Epidermal melanocyte (primary cell): ENCODE measurements at regions not wholly inside any gene's neighbourhood (a gene's known extent, or its start where the extent isn't known, plus 50 kb on each side); places are given as distances from the start of the nearest gene placed in this dataset.

Source experiments
- DNase-seq: peaks from one replicate; pipeline ENCODE4 v3.0.0; 2011; ENCODE audit warnings: low spot score; ENCODE audit not compliant: insufficient read length

DNA sequence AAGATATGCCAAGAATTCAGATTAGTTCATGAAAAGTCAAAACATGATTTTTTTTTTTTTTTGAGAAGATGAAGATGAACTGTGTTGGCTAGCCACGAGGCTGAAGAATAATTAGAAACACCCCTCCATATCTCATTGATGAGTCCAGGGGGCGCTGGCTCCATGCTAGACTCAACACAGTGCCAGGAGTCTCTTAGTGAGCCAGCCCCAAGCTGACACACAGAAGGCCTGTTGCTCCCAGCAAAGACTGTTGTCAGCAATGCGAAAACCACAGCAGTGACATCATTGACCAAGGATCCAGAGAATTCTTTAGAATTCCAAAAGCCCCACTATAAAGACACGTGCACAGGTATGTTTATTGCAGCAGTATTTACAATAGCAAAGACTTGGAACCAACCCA, 185.2 kb downstream of the ANXA2 start:
- no peak for DNase-seq

DNA sequence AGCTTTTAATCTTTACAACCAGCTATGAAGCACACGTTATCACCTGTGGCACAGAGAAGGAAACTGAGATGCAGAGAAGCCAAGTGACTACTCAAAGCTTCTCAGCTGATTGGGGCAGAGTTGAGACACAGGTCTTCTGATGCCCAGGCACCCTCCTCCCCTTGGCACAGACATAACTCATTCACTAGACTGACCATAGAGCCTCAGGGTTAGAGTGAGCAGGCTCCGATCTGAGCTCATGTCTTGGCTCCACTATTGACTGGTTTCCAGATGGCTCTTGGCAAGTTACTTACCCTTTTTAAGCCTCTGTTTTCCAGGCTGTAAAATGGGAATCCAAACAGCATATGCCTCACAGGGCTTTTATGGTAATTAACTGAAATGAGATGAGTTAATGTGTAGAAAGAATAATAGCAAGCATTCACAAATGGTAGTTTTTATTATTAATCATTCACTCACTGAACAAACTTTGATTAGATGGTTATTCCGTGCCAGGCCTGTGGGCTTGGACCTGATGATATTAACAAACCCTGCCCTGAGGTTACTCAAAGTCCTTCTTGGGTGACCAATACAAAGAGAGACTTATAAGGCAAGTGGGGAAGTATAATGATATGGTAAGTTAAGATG, 184.3 kb downstream of the ANXA2 start:
- no peak for DNase-seq

DNA sequence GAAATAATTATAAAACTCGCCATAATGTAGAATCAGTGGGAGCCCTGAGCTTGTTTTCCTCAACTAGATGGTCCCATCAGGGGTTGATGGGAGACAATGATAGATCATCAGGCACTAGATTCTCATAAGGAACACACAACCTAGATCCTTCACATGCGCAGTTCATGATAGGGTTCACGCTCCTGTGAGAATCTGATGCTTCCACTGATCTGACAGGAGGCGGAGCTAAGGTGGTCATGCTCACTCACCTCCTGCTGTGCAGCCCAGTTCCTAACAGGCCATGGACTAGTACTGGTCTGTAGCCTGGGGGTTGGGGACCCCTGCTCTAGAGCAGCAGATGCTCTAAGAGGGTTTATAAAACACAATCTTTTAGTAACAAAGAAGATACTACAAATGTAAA, 183.6 kb downstream of the ANXA2 start:
- DNase-seq: no peak

DNA sequence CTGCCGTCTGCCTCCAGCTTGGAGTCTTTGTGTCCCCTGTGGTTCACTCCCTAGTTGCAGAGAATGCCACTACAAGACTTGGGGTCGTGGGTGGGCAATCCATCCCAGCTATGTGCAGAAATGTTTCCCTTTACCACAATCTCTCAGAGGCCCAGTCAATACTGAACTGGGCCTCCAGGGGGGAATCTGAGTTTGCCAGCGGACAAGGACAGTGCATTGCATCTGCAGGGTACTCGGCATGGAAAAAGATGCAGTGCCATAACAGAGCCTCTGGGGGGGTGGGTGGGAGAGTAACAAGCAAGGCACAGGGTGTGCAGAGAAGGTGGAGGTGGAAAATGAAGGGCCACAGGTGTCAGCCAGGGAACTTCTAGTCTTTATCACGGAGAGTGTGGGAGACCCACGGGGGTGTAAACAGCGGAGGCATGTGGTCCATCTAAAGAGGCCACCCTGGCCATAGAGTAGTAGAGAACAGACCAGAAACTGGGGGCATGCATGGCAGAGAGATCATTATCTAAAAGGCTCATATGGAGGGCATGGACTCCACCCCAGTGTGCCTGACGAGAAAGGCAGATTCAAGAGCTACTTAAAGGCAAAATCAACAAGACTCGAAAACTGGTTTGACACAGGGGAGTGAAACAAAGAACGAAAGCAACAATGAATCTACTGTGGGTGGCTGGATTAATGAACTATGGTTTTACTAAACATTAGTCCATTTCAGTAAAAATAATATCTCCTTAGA, 182.4 kb downstream of the ANXA2 start:
- DNase-seq: no peak

DNA sequence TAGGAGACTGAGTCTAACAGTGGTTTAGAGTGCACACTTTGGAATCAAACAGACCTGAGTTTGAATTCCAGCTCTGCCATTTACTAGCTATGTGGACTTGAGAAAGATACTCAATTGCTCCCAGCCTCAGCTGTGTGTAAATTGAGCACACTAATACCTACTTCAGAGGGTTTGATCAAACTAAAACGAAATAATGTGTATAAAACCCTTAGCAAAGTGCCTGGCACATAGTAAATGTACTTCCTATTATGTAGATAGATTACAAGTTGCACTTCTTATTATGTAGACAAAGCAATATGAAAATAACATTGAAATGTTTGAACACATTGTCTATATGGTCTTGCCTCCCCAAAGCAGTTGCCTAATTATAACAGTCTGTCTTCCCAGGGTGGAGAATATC, 180.6 kb downstream of the ANXA2 start:
- no peak for DNase-seq

DNA sequence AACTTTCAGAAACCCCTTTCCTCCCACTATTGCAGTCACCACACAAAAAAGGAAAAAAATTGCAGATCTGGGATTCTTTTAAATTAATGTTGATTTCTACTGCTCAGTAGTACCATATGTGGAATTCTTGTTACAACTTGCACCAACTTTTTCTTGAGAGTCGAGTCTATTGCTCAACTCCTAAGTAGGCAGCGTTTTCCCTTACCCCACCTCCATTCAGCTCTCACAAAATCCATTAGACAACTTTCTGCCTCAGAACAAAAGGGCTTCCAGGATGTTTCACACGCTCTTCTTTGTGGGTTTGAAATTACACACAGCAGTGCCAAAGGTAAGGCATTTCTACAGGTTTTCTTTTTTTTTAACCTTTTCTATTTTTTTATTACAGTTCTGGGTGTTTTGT, 179.5 kb downstream of the ANXA2 start:
- DNase-seq: no peak

DNA sequence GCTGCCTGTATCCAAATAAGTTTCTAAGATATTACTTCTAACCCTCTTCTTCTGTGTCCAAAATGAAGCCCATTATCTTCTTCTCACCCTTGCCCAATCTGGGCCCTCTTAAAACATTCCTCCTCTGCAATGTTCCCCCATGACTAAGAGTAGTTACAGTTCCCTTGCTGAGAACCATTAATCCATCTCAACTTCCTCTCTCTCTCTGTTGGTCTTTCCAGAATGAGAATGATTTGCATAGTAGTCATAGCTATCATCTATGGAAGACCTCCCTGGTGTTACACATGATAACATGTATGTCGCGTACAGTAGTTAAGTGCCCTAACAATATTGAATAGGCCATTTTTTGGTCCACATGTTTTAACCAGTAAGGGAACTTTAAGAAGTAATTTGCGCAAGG, 177.9 kb downstream of the ANXA2 start:
- DNase-seq: no peak

DNA sequence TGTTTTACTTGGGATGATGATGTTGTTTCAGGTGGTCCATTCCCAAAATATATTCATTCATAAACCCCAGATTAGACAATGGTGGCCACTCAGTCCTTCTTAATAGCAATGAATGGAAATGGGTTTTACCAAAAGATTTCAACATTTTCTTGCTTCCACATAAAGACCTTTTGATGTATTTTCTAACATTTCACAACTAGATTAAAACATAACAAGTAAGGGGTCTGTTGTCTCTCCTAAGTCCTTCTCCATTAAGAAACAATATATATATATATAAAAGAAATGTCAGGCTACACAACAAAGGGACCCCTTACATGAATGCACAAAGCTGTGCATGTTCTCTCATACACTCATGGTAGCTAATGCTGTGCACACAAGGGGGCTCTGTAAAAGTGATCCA, 176.4 kb downstream of the ANXA2 start:
- DNase-seq: no peak

DNA sequence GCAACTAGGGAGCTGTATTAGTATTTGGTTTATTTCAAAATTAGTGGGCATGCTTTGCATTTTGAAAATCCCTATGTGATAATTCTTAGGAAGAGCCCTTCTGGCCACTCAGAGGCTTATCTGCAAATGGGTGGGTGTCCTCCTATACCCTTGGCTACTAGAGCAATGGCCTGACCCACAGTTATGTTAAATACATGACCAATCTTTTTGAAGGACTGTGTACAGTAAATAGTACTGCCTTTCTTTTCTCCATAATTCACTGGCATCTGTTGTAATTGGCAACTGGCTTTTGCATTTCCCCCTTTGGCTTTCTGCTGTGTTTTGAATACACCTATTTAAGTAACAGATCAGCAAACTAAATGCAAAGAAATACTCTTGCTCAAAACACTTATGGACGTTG, 175.4 kb downstream of the ANXA2 start:
- no peak for DNase-seq

DNA sequence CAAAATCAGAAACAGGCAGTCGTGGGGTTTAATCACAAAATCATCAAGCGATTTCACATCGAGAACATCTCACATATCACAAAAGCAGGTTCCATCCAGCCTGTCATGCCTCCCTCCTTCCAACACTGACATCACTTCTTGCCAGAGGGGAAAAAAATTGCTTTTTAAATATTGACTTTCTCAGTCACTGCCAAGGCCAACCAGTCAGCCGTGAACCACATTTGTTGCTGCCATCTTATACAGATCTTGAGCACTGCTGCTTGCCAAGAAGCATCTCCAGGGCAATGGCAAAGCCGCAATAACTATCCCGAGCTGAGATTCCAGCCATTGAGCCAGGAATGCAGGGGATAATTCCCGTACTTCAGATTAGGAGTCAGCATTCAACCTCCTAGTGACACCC, 174.6 kb downstream of the ANXA2 start:
- DNase-seq: no peak

DNA sequence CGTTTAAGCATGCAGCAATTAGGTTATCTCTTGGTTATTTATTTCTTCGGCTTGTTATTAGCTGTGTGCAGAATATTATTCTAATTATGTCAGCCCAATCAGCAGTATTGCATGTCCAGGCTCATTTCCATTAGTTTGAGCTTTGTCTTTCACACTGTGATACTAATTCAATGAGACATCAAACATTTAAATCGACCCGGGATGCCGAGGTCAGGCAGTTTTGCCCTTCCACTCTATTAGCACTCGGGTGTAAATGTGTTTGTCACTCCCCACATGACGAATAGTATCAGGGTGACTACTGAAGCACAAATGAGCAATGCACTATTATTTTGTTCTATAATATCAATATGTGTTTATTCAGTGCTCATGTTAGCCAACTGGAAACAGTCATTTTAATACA, 170.9 kb downstream of the ANXA2 start:
- DNase-seq: no peak

DNA sequence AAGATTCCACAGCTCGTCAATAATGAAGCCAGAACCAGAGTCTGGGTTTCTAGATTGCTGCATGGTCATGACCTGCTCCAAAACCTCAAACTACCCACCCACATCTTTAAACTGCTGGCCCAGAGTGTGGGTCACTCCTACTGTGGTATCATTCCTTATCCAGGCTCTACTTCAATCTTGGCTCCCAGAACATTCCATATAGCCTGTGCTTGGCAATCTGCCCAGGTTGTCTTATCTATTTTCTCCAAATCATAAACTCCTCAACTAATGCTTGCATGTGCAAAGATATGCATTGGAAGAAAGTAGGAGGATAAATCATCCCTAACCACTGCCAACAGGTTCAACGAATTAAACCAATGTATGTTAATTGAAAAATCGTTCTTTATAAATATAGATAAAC, 169.7 kb downstream of the ANXA2 start:
- DNase-seq: no peak

DNA sequence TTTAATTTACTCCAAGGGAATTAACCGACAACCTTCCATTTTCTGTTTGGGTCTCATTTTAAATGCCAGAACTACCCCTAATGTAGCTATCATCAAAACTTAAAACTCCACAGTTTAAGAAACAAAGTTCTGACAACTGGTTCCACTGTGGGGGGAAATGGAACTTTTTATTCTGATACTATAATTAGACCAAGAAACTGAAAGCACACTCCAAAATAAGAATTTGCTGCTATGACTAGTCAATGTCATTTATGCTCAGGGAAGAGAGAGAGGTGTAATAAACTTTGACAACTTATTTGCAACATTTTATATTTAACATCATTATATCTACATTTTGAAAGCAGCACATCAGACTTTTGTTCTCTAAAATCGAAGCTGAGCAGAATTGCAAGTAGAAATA, 169.2 kb downstream of the ANXA2 start:
- DNase-seq: no peak

DNA sequence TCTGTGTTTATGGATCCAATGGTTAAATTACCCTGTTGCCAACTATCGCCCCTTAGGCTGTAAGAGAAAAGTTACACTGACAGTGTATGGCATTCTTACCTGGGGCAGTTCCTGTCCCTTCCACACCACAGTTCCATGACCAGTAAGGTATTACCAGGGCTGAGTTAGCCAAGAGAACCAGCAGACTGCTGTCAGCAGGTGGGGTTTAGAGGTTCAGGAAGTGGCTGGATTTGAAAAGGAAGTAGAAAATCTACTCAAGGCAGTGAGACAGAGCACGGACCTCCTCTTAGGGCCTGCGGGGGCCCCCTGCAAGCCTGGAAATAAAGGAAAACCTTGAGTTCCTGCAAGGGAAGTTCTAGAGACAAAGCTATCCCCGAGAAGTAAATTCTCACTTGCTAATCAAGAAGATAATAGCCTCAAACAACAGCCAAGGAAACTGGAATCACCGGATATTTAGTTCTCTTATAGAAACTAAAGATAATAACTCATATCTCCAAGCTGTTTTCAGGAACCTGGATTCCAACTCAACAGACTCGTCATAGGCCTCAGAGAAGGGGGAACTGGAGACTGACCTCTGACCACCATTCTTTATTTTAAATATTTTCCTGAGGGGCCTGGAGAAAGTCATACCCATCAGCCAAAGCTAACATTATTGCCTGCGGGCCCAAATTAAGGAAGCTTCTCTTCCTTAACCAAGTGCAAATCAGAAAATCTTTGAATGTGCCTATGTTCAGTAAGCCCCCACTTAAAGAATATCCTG, 161.7 kb downstream of the ANXA2 start:
- no peak for DNase-seq

DNA sequence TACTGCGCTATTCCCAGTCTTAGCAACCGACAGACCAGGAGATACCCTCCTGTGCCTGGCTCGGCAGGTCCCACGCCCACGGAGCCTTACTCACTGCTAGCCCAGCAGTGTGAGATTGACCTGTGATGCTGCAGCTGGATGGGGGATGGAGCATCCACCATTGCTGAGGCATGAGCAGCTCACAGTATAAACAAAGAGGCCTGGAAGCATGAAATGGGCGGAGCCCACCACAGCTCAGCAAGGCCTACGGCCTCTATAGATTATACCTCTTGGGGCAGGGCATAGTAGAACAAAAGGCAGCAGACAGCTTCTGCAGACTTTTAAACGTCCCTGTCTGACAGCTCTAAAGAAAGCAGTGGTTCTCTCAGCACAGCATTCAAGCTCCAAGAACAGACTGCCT, 160.3 kb downstream of the ANXA2 start:
- DNase-seq: no peak

DNA sequence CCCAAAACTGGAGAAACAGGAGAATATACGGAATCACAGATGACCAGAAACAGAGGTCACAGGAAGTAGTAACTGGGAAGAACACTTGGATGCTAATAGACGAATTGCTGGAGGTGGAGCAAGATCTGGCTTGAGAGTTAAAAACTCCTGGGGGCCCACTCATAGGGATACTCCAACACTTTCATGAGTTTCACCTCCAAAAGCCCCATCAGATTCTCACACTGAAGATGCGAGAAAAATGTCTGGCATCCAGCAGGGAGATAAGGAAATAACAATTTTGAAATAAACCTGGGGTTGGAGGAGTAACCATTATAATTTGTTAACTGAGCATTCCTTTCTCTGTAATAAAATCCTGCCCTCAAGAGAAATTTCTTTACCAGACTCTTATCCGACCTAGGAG, 154.0 kb downstream of the ANXA2 start:
- DNase-seq: no peak

DNA sequence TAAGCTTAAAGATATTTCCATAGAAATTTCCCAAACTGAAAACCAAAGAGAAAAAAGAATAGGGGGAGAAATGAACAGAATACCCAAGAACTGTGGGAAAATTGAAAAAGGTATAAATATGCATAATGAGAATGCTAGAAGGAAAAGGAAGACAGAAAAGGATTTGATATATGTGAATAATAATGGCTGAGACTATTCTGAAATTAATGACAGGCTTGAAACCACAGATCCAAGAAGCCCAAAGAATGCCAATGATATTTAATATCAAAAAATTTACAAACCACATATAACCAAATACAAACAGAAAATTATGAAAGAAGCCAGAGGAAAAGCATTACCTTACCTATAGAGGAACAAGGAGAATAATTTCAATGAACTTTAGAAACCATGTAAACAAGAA, 153.0 kb downstream of the ANXA2 start:
- no peak for DNase-seq

DNA sequence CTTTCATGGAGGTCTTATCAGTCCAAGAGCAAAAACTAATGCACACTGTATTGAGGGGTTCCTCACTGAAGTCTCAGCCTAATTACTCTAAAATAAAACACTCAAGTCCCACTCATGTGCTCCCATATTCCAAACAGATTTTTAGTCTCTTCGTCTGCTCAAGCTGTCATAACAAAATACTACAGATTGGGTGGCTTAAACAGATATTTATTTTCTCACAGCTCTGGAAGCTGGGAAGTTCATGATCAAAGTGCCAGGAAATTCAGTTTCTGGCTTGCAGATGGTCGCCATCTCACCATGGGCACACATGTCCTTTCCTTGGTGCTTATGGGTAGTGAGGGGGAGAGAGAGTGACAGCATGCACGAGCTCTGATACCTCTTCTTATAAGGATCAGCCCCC, 147.5 kb downstream of the ANXA2 start:
- DNase-seq: no peak

DNA sequence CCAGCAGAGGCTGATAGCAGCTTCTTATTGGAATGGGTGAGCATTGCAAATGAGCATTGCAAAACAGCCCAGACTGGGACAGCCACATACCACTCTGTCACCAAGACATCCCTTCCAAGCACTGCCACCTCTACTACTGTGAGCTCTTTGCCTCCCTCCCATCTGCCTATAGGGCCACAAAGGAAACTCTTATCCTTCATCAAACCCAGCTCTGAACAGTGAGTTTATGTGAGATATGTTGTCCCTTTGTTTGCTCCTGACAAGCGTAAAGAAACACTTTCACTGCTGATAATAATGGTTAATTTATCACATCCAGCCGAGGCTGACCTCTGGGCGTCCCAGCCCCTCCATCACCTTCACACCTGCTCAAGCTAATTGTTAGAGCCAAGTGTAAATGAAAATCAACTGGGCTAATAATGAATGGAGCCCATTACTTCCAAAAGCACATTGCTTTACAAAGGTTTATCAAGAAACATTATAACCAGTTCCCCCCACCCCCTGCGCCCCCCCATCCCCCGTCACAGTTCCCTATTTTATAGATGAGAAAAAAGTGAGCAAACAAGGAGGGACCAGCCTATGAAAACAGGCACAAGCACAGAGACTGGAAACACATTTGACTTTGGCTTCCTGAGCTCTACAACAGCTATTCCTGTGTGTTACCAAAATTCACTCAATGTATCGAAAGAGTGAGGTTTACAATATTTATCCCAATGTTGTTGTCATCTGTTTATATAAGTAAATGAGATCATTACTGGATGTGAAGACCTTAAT, 146.3 kb downstream of the ANXA2 start:
- no peak for DNase-seq

DNA sequence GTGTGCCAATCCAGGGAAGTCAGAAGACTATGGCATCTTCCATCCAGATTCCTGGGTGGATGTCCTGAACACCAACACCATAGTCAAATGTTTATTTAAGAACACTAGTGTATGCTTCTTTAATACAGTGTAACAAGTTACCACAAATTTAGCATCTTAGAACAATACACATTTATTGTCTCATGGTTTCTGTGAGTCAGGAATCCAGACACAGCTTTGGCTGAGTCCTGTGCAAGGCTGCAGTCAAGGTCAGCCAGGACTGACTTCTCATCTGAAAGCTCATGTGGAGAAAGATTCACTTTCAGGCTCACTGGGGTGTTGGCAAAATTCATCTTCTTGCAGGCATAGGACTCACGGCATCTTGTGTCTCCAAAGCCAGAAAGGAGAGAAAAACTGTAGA, 143.4 kb downstream of the ANXA2 start:
- DNase-seq: no peak

DNA sequence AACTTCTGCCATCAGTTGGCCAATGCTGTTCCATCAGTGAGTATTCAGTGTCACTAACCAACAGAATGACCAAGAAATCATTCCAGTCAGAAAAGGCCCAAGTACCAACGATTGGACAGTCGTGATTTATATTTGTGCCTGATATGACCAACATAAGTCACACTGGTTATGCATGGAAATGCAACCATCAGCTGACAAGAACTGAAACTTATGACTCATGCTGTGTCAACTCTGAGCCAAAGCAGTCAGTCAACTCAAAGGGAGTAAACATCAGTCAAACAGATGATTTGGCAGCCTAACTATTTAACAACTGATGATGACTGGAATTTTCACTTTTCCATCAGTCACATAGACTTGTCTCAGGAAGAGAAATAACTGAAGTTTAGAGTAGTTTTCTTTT, 142.4 kb downstream of the ANXA2 start:
- DNase-seq: no peak

DNA sequence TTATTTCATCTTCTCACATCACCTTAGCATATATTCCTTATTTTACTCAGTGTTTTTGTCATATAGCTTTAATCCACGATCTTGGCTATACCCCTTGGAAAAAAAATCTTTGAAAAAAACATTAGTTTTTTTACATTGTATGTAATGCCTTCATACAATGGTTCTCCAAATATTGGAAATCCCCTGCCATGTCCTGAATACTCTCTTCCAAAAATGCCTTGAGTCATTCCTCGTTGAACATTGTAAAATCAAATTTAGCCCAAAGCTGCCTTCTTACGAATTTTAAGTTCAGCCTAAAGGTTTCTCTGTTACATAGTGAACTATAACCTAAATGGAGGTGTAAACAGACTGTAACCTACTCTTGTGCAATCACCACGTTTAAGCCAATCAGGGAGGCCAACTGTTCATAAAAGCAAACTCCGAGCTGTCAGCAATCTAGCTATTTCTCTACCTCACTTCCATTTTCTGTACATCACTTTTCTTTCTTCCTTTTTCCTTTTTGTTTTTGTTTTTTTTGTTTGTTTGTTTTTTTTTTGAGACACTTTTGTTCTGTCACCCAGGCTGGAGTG, 140.1 kb downstream of the ANXA2 start:
- DNase-seq: no peak
